8988T (cell line): ENCODE measurements at regions not wholly inside any gene's neighbourhood (a gene's known extent, or its start where the extent isn't known, plus 50 kb on each side); places are given as distances from the start of the nearest gene placed in this dataset.
"Not testable (repeated sequence)": the region's sequence is repeated elsewhere in the genome, so short reads cannot be mapped to it uniquely, and the experiment has no call there.

Source experiments
- DNase-seq: peaks from one replicate; pipeline ENCODE4 v3.0.0; 2011

DNA sequence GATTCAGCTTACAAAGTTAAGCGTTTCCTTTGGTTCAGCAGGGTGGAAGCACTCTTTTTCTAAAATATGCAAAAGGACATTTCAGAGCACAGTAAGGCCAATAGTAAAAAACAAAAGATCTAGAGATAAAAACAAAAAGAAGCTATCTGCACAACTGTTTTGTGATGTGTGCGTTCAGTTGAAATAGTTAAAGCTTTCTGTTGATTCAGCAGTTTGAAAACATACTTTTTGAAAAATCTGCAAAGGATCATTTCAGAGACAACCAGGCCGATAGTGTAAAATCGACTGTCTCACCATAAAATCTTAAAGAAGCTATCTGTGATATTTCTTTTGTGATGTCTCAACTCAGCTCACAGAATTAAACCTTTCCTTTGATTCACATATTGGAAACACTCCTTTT lies 300.0 kb upstream of the ALG10B start:
- no peak for DNase-seq

DNA sequence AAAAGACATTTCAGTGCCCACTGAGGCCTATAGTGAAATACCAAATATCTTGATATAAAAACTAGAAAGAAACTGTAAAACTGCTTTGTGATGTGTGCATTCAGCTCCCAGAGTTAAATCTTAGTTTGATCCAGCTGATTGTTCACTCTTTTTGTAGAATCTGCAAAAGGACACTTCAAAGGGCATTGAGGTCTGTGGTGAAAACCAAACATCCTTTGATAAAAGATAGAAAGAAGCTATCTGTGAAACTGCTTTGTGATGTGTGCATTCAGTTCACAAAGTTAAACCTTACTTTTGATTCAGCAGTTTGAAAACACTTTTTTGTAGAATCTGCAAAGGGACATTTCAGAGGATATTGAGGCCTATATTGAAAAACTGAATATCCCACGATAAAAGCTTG lies 290.7 kb upstream of the ALG10B start:
- DNase-seq: no peak

DNA sequence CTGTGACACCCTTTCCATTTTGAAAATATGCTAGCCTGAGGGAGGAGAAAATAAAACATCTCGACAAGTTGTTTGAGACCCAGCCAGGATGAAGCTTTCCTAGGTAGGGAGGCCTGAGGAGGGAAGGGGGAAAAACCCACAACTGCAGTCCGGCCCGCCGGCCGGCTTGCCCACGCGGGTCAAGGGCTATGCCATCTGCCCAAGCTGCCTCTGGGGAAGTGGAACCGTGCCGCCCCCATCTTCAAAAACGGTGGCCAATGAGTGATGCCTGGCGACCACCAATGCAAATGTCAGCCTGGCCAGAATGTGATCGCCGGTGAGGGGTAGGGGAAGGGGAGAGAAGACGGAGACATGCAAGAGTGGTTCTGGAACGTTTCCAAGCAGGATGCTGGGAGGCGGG lies 263.5 kb upstream of the ALG10B start:
- DNase-seq: no peak

DNA sequence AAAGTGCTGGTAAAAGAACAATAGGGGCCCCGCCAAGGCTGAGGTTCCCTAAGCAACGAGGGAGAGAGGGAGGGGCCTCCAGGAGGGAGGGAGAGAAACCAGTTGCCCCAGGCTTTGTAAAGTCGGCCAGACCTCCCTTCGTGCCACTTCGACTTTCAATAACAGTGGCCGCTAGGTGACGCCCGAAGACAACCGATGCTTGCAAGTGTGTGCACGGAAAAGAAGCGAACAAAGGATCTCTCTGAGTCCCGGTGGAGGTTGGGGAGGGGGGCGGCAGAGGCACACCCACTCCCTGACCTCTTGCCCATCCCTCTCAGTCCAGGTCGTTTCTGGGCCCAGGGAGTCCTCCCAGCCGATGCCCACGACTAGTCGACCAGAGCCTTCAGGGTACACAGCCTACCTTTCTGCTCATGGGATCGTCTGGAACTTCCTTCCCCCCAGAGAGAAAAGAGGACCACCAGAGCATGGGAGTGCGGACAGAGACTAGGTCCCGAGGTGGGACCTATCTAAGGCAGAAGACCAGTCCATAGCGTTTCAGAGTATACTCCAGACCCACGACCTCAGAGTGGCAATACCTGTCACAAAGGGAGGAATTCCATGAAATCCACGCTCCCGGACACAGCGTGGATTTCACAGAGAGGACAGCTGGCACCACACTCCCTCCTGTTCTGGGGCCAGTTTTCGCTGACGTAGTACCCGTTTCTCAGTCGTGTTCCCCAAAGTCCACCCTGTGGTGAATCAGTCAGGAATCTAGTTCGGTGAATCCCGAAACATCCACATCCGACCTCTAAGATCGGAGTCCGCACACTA lies 262.7 kb upstream of the ALG10B start:
- DNase-seq: no peak

- no peak for DNase-seq
Measured at GRCh38 chr12:38056701-38057689, 259.6 kb upstream of the ALG10B start.

- DNase-seq: no peak
Measured at GRCh38 chr12:38099686-38100085, 216.9 kb upstream of the ALG10B start.

DNA sequence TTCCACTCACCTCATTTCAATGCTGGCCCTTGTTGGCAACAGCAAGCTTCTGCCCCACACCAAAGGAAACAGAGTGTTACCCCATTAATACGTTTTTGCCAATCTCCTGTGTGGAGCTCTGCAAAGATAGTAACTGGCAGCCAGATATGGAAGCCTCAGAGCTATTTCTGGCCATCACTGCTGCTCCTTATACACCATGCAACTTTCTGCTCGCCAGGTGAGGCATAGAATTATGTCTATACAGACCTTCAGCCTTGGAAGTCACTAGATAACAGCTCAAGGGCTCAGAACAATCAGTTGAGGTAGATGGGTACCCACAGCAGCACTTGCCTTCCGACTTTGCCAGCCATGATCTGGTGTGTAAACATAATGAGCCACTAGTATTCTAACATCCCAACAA lies 214.8 kb upstream of the ALG10B start:
- no peak for DNase-seq

DNA sequence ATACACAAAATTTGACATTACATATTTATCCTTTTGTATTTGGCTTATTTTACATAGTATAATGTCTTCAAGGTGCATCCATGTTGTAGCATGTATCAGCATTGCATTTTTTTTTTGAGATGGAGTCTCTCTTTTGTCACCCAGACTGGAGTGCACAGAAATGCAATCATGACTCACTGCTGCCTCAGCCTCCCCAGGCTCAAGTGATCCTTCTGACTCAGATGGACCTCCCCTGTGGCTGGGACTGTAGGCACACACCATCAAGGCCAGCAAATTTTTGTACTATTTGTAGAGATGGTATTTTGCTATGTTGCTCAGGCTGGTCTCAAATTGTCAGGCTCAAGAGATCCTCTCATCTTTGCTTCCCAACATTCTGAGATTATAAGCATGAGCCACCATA lies 214.4 kb upstream of the ALG10B start:
- DNase-seq: no peak

- no peak for DNase-seq
Measured at GRCh38 chr12:38110026-38110699, 206.4 kb upstream of the ALG10B start.

GRCh38 chr12:38113991-38114390 lies 202.6 kb upstream of the ALG10B start:
- no peak for DNase-seq

GRCh38 chr12:38116968-38117367 lies 199.6 kb upstream of the ALG10B start:
- DNase-seq: no peak

GRCh38 chr12:38118632-38119031 lies 197.9 kb upstream of the ALG10B start:
- DNase-seq: no peak

GRCh38 chr12:38120438-38120837 lies 196.1 kb upstream of the ALG10B start:
- no peak for DNase-seq

DNA sequence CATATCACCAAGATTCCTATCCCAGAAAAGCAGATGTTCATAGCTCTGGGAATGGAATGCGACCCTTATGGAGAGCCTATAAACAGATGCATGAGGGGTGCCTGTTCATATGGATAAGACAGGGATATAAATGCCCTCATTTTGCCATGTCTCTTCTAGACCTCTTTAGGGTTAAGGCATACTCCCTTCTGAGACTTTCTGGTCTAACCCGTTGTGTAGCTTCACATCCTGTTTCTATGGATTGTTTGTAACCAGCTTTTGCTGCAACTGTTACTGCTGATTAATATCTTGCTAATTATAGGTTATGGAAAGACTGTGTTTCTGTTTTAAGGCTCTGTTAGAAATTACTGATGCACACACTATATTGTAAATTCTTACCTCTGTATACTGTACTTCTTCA lies 193.5 kb upstream of the ALG10B start:
- DNase-seq: not testable (repeated sequence)

GRCh38 chr12:38123566-38124246 lies 192.9 kb upstream of the ALG10B start:
- DNase-seq: no peak

DNA sequence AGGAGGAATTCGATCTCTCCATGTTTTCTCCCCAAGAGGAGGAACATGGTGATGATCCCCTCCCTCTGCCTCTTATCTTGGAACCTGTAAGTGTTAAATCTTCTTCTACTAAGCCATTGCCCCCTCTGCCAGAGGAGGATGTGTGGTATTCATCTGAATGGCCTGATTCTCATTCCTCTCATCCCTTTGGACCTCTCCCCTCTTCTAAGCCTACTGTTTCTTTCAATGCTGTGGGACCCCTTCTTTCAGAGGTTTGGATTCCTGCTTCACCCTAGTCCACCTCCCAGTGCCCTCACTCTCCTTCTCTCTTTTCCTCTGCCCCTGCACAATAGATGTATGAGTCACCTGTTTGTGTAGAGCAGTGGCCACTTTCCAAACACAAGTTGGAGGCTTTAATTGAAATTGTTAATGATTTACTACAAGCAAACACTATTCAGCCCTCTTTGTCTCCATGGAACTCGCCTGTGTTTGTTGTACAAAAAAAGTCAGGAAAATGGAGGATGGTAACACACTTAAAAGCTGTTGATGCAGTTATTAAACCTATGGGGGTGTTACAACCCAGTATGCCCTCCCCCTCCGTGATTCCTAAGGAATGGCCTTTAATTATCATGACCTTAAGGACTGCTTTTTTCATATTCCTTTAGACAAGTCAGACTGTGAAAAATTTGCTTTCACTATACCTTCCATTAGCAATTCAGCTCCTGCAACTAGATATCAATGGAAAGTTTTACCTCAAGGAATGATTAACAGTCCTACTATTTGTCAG lies 192.1 kb upstream of the ALG10B start:
- no peak for DNase-seq

DNA sequence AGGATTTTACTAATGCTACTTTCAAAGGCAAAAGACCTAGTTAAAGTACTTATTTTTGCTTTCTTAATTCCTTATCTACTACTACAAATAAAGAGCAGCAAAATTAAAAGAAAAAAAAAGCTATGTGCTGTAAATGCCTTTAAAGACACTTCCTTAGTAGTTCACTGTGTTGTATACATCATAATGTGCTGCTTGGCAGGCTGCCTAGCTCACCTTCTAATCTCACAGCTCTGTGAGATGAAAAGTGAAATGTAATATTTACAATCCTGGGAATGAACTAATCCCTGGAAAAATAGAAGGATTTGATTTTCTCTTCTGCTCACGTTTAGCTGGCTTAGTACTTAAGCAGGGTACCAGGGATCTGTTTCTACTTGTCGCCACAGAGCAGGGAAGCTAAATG lies 184.4 kb upstream of the ALG10B start:
- no peak for DNase-seq

- DNase-seq: no peak
Measured at GRCh38 chr12:38137287-38137686, 179.3 kb upstream of the ALG10B start.

- DNase-seq: no peak
Measured at GRCh38 chr12:38137716-38138115, 178.9 kb upstream of the ALG10B start.

GRCh38 chr12:38138225-38139221 lies 178.1 kb upstream of the ALG10B start:
- peak; percentile 69 for DNase-seq

GRCh38 chr12:38139456-38139855 lies 177.1 kb upstream of the ALG10B start:
- no peak for DNase-seq
